Right renal cortex interstitium (tissue), 3 donors: ENCODE measurements at regions not wholly inside any gene's neighbourhood (a gene's known extent, or its start where the extent isn't known, plus 50 kb on each side); places are given as distances from the start of the nearest gene placed in this dataset.

Experiments used
- DNase-seq, 3 donors: peaks; one replicate each; pipeline ENCODE4 v3.0.0-alpha.2; 2013; ENCODE audit warnings: low read depth in 3 of 3, low spot score in 2 of 3

DNA sequence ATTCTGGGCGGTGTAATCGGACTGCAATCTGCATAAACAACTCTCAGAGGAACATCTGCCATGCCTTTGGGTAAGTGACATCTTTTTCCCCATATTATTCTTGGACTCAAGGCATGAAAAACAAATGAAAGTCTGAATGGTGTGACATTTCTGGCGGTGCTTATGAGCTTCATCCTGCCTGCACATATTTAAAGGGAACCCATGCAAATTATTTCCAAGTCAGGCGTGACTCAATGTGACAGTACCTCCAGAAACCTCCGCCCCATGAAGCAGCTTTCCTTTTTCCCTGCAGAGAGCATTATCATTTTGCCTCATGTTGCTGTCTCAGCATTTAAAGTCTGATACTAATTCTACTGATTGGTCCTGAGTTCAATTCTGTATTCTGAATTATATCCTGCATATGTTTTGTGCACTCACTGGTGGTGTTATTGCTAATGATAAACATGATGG, 585.4 kb downstream of the SNAPC1 start:
- DNase-seq: no peak

DNA sequence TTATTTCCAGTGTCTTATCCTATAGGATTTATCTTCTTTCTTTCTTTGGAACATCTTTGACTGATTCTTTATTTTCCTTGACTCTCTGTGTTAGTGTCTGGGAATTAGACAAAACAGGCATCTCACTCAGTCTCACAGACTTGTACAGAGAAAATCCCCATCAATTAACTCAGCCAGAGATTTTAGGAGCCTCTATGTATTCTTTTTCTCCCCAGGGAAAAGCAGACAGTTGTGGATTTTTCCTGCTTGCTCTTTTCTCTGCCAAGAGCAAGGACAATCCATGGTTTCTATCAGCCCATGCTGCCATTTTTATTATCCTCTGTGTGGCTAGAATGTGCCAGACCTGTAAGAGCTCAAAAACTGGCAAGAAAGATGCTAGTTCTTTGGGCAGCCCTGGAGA, 595.1 kb downstream of the SNAPC1 start:
- no peak for DNase-seq

GRCh38 chr14:62364161-62364560, 601.9 kb downstream of the SNAPC1 start:
- no peak for DNase-seq

GRCh38 chr14:62364800-62365280, 602.6 kb downstream of the SNAPC1 start:
- no peak for DNase-seq

- DNase-seq: no peak
These were observed 607.8 kb downstream of the SNAPC1 start for GRCh38 chr14:62369919-62370560.

GRCh38 chr14:62373944-62374343, 611.7 kb downstream of the SNAPC1 start:
- DNase-seq: no peak

DNA sequence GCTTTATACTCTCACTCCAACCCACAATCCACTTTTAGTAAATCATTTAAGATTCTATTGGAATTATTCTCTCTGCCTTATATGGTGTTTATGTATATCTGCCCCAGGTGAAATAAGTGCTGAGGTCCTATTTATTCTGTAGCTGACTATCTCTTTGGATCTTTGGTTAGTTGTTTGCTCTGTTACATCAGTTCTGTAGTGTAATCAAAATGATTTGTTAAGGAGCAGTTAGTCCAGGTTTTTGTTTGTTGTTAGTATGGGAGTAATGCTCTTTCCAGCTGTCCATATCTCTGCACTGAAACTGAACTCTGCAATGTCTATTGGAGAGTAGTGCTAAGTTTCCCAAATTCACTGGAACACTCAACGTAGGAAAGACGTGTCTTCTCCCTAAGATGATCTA, 615.8 kb downstream of the SNAPC1 start:
- DNase-seq: no peak

- no peak for DNase-seq
These were observed 619.3 kb downstream of the SNAPC1 start for GRCh38 chr14:62381311-62382070.

DNA sequence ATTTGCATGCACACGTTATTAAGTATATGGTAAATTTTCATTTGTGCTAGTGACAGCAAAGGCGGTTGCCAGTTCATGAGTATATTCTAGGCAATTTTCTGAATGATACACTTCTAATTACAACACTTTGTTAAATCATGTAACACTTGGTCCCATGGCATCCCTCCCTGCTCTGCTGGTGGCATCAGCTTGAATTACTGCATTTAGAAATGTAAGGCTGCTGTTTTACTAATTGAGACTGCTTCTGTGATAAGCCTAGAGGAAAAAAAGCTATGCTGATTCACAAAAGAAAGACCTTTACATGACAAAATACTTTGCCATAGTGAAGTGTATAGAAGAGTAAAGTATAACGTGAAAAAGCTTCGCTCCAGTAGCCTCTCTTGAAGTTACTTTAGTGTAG, 636.1 kb downstream of the KCNH5 start:
- DNase-seq: no peak

DNA sequence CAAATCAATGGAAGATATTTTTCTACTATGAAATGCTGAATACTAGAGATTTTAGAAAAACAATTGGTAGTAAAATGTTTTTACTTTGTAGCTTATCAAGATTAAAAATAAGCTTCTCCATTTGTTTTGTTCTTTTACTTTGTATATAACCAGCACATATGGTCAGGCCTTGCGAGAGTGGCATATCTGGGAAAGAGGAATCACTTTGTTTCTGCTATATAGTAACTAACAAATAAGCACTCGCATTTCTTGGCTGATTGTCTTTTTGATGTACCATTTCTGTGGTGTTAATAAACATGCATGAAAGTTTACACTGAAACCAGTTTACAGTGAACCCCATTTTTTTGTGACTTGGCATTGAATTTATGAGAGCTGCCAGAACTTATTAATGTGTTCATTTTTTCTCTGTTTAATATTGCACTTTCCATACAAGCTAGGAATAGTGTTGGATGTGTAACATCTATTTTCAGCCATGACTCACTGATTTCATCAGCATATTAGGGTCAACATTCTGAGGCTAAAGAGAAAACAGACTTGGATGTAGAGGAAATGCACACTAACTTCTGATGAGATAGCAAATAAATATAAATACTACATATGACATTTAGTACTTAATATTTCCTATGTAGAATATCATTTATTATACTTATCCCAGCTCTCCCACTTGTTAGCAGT, 635.5 kb downstream of the KCNH5 start:
- no peak for DNase-seq

- DNase-seq: peak in 1 of 3 donors; percentile 10
These were observed 624.4 kb downstream of the KCNH5 start for GRCh38 chr14:62420847-62421246.

DNA sequence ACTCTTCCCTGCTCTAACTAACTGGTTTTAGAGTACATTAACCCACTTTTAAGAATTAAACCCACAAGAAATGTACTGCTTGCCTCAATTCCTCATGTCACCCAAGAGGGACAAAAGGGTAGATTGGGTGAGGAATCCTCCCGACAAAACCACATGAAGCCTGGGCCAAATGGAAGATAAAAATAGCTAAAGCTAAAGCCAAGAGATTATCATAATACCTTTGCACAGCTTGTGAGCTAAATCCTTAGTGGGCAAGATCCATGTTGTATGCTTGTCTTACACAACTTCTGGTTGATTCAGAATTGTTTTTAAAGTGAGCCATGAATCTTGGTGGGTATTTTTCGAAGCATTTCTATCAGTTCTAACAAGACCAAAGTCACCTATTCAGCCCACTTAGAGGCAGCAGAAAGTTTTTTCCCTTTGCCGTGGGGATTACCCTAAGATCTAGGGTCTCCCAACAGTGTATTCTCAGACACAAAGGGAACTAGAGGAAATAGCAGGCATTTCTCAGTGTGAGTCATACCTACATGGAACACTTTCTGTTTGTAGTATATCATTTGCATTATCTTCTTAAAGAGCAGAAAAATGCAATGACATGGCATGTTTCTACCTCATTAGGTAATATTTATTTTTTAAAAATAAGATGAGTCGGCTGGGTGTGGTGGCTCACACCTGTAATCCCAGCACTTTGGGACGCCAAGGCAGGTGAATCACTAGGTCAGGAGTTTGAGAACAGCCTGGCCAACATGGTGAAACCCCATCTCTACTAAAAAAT, 616.6 kb downstream of the KCNH5 start:
- DNase-seq: no peak

DNA sequence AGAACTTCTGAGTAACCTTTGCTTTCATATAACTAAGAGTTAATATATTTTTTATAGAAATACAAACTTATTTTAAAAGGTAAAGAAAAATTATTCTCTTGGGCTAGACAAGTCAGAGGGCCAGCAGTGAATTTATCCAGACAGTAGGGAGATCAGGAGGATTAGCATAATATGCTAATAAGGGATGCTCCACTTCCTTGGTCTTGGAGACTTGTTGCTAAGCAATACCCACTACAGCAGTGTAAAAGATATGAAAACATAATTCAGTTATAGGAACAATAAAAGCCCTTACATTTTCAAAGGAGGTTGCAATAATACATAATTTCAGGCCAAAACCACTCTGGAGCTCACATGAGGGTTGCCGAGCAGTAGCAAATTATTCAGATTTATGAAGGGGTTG, 615.6 kb downstream of the KCNH5 start:
- no peak for DNase-seq

GRCh38 chr14:62431496-62431895, 613.8 kb downstream of the KCNH5 start:
- DNase-seq: no peak

DNA sequence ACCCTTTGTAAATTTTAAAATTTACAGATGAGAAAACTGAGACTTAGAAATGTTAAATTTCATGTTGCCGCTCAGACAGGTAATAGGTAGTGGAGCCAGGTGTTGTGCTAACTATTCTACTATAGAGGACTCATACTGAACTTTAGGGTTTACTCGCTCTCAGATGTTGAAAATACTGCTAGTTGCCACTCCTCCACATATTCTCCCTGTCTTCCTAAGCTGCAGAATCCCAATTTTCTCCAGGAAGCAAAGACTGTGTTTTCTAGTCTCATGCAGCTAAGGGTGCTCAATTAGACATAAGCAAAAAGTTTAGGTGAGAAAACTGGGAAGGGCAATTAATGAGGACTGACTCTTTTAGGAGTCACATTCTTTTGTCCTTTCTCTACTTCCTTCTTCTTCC, 612.3 kb downstream of the KCNH5 start:
- no peak for DNase-seq

GRCh38 chr14:62436261-62436660, 609.0 kb downstream of the KCNH5 start:
- DNase-seq: no peak

DNA sequence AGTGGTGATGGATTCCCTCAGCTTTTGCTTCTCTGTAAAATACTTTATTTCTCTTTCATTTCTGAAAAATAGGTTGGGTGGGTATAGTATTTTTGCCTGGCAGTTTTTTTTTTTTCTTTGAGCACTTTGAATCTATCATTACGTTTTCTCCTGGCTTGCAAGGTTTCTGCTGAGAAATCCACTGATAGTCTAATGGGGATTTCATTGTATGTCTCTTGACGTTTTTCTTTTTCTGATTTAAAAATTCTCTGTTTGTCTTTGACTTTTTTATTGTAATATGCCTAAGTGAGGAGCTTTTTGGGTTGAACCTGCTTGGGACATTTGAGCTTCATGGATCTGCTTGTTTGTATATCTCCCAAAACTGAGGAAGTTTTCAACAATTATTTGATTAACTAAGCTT, 606.0 kb downstream of the KCNH5 start:
- DNase-seq: no peak

- DNase-seq: no peak
These were observed 601.5 kb downstream of the KCNH5 start for GRCh38 chr14:62443796-62444195.

DNA sequence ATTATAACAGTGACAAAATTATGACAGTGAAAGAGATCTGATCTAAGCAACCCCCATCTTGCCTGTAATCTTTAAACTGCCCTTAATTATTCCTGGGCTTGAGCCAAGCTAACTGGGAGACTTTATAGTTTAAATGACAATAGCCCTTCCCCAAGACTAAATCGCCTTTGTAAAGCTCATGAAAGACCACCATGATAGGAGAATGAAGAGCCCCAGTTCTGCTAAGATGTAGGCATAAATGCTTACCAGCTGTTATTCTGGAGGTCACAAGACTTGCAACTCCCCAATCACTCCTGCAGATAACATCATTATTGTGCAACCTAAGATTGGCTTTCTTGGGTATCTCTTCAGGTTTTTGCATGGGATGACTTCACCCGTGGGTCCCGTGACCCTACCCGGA, 599.7 kb downstream of the KCNH5 start:
- no peak for DNase-seq

DNA sequence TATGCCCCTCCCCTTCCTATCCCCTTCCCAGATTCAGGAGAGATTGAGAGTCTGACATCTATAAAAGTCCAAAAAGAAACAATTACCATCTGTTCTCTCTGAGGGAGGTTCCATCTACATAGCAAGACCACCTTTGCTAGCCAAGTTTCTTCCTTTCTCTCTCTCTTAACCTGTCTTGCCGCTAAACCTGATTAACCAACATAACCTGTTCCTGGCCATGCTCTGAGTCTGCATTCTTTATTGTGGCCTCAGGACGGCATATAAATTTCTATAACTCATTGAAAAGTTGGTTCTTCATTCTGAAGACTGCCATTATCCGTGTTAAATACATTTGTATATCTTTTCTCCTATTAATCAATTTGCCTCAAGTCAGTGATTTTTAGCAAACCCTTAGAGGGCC, 594.0 kb downstream of the KCNH5 start:
- DNase-seq: no peak

- DNase-seq: no peak
These were observed 592.0 kb downstream of the KCNH5 start for GRCh38 chr14:62453226-62453625.
